22Rv1 (cell line): ENCODE measurements at regions not wholly inside any gene's neighbourhood (a gene's known extent, or its start where the extent isn't known, plus 50 kb on each side); places are given as distances from the start of the nearest gene placed in this dataset.

Experiments used
- H3K27ac ChIP-seq: fragments of 450-650 bp; 2 replicates; pipeline ENCODE4 v1.5.1; 2017
- ZFX ChIP-seq: fragments of 450-650 bp; IDR thresholded peaks from 2 replicates; pipeline ENCODE4 v1.6.1; 2017; ENCODE audit warnings: antibody characterized with exemption, borderline replicate concordance
- TF ChIP-seq, protein P1 (sequence below): fragments of 450-650 bp; IDR thresholded peaks from 2 replicates; pipeline ENCODE4 v1.5.1; 2017; ENCODE audit warnings: mild to moderate bottlenecking

GRCh38 chrX:97691901-97692455, 808.3 kb downstream of the RPA4 start:
- no peak overlapping the region for H3K27ac ChIP-seq
- TF ChIP-seq, protein P1, sequence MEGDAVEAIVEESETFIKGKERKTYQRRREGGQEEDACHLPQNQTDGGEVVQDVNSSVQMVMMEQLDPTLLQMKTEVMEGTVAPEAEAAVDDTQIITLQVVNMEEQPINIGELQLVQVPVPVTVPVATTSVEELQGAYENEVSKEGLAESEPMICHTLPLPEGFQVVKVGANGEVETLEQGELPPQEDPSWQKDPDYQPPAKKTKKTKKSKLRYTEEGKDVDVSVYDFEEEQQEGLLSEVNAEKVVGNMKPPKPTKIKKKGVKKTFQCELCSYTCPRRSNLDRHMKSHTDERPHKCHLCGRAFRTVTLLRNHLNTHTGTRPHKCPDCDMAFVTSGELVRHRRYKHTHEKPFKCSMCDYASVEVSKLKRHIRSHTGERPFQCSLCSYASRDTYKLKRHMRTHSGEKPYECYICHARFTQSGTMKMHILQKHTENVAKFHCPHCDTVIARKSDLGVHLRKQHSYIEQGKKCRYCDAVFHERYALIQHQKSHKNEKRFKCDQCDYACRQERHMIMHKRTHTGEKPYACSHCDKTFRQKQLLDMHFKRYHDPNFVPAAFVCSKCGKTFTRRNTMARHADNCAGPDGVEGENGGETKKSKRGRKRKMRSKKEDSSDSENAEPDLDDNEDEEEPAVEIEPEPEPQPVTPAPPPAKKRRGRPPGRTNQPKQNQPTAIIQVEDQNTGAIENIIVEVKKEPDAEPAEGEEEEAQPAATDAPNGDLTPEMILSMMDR: no peak
- no peak for TF ChIP-seq ZFX

DNA sequence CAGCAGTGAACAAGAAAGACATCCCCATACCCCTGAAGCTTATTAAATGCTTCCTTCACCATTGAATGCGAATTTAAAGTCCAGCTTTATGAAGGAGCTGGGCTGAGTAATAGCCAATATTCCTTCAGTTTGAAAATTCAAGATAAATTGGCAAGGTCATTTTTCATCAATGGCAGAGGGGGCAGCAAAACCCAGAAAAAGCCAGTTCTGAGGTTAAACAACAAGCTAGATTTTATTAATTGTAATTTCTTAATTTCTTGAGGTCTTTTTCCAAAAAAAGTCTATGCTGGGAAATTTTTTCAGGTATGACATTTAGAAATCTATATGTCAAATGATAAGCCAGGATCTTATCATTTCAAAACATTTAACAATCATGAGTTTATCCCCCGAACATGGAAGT, 808.9 kb downstream of the RPA4 start:
- H3K27ac ChIP-seq: no peak overlapping the region
- TF ChIP-seq, protein P1: no peak
- TF ChIP-seq ZFX: no peak

DNA sequence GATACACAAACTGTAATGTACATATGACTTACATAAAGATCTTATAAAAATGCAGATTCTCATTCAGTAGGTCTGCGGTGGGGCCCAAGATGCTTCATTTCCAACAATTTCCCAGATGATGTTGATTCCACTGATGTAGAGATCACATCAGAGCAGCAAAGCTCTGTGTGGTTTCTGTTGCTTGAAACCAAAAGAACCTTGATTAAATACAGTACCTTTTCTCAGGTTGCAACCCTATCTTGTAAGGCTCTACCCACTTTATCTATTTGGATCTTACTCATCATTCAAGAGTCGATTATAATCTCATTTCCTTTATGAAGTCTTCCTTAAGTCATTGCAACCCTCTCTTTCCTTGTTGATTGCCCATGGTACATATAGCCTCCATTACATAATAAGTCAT, 816.8 kb downstream of the RPA4 start:
- H3K27ac ChIP-seq: no peak overlapping the region
- TF ChIP-seq, protein P1: no peak
- no peak for TF ChIP-seq ZFX

- H3K27ac ChIP-seq: no peak overlapping the region
- TF ChIP-seq, protein P1: no peak
- no peak for TF ChIP-seq ZFX
Observed at GRCh38 chrX:97704474-97704873, 820.8 kb downstream of the RPA4 start.

DNA sequence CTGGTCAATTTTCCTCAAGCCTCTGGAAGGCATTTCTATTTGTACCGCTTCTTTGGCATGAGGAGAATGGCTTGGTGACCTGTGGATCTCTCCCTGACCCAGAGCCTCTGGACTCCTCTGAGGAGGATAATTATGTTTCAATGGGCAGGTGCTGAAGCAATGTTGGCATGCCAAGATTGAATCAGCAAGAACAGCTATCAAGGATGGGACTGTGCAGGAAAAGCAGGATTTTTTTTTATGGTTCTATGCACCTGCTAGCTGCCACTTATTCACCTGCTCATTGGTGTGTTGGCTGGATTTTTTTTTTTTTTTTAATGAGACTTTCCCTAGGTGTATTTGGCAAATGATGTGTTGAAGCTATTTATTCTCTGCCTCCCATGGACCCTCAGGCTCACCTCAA, 821.2 kb downstream of the RPA4 start:
- no peak overlapping the region for H3K27ac ChIP-seq
- TF ChIP-seq, protein P1: no peak
- TF ChIP-seq ZFX: no peak

DNA sequence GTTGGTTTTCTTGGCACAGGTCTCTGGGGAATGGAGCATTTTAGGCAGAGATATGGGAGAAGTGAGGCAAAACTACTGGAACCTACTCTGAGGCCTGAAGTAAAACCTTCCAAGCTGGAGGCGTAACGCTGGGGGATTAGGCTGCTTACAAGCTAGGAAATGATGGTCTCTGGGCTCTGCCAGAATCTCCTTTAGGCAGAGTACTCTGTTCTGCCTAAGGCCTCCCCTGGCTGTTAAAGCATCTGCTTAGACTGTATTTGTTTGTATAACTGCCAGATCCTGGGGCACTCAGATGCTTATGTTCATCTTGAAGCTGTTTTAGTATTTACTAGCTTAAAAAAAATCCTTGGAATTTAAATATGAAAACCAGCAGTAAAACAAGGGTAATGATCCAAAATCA, 822.2 kb downstream of the RPA4 start:
- H3K27ac ChIP-seq: no peak overlapping the region
- TF ChIP-seq, protein P1: no peak
- no peak for TF ChIP-seq ZFX

DNA sequence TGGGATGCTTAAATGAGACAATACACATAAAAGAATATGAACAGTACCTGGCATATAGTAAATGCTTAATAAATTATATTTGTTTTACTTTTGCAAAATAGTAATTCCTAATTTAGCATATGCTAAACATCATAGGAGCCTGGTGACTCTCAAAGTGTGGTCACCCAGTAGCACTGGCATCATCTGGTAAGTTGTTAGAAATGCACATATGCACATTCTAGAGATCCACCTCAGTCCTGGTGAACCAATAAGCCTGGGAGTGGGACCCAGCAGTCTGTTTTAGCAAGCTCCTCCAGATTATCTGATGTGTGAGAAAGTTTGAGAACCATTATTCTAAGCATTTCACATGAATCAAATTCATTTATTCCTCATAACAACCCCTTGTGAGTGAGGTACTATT, 830.4 kb downstream of the RPA4 start:
- TF ChIP-seq, protein P1: no peak
- TF ChIP-seq ZFX: no peak
- H3K27ac ChIP-seq: no peak overlapping the region
